ENCODE measurements at regions not wholly inside any gene's neighbourhood (a gene's known extent, or its start where the extent isn't known, plus 50 kb on each side); places are given as distances from the start of the nearest gene placed in this dataset.

- H3K27ac ChIP-seq (ENCODE audit: low read depth, low read length, poor library complexity, severe bottlenecking), result no peak overlapping the region
- no peaks in the 10 kb centered on the region for H3K36me3 ChIP-seq (ENCODE audit: insufficient read depth, low read length, poor library complexity, severe bottlenecking)
- TF ChIP-seq EZH2 (IDR thresholded peaks at IDR 0.05; ENCODE audit: borderline replicate concordance, low read depth, low read length, poor library complexity, severe bottlenecking), result no peak
- TF ChIP-seq, protein P1, sequence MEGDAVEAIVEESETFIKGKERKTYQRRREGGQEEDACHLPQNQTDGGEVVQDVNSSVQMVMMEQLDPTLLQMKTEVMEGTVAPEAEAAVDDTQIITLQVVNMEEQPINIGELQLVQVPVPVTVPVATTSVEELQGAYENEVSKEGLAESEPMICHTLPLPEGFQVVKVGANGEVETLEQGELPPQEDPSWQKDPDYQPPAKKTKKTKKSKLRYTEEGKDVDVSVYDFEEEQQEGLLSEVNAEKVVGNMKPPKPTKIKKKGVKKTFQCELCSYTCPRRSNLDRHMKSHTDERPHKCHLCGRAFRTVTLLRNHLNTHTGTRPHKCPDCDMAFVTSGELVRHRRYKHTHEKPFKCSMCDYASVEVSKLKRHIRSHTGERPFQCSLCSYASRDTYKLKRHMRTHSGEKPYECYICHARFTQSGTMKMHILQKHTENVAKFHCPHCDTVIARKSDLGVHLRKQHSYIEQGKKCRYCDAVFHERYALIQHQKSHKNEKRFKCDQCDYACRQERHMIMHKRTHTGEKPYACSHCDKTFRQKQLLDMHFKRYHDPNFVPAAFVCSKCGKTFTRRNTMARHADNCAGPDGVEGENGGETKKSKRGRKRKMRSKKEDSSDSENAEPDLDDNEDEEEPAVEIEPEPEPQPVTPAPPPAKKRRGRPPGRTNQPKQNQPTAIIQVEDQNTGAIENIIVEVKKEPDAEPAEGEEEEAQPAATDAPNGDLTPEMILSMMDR (conservative IDR thresholded peaks at IDR 0.05; ENCODE audit: low read depth, low read length), result no peak
- no peak for DNase-seq (ENCODE audit: low spot score)
- ChIA-PET POLR2A (ENCODE audit: low non-redundant PET) (no interaction called here), CTCF (no interaction called here)
- intact Hi-C loops (cut with micrococcal nuclease; ENCODE audit: unreplicated experiment), result no loop called here
- no peak overlapping the region for H3K4me3 ChIP-seq (ENCODE audit: low read depth, low read length, poor library complexity, severe bottlenecking)
- no peaks in the 10 kb centered on the region for H3K27me3 ChIP-seq (replicated peaks; ENCODE audit: insufficient read depth, low read depth, low read length, poor library complexity)
- no TSS peak for BruUV-seq (replicated peaks)
- no peaks in the 10 kb centered on the region for H3K4me1 ChIP-seq (ENCODE audit: insufficient read depth, low read length, poor library complexity, severe bottlenecking)
- H3K9me3 ChIP-seq (ENCODE audit: low read depth, low read length, poor library complexity, severe bottlenecking), result no peaks in the 10 kb centered on the region
Observed at GRCh38 chr18:30713299-30713698, 329.2 kb downstream of the DSC3 start.

DNA sequence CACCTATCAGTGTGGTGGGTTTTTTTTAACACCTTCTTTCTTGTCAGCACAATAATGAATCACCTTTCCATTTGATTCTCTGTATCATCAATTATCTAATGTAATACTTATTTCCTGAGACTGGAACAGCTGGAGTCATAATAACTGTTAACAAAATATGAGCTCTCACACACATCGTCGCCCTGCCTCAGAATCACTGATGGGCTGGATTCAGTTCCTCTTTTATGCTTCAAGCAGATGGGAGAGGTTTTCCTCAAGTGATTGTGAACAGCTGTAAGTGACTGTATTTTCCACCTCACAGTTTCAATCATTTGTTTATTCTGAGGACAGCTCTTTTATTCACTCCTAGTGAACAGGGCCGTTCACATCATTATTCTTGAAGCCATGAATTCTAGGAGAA lies 330.2 kb downstream of the DSC3 start:
- no peaks in the 10 kb centered on the region for H3K27me3 ChIP-seq (replicated peaks; ENCODE audit: insufficient read depth, low read depth, low read length, poor library complexity)
- H3K36me3 ChIP-seq (ENCODE audit: insufficient read depth, low read length, poor library complexity, severe bottlenecking), result no peaks in the 10 kb centered on the region
- no TSS peak for BruUV-seq (replicated peaks)
- intact Hi-C loops (cut with micrococcal nuclease; ENCODE audit: unreplicated experiment), result no loop called here
- H3K4me3 ChIP-seq (ENCODE audit: low read depth, low read length, poor library complexity, severe bottlenecking), result no peak overlapping the region
- no peak overlapping the region for H3K27ac ChIP-seq (ENCODE audit: low read depth, low read length, poor library complexity, severe bottlenecking)
- H3K4me1 ChIP-seq (ENCODE audit: insufficient read depth, low read length, poor library complexity, severe bottlenecking), result no peaks in the 10 kb centered on the region
- CTCF ChIA-PET, result no interaction called here
- no peaks in the 10 kb centered on the region for H3K9me3 ChIP-seq (ENCODE audit: low read depth, low read length, poor library complexity, severe bottlenecking)
- TF ChIP-seq, protein P1 (conservative IDR thresholded peaks at IDR 0.05; ENCODE audit: low read depth, low read length), result no peak
- no peak for TF ChIP-seq EZH2 (IDR thresholded peaks at IDR 0.05; ENCODE audit: borderline replicate concordance, low read depth, low read length, poor library complexity, severe bottlenecking)
- POLR2A ChIA-PET (ENCODE audit: low non-redundant PET), result no interaction called here
- no peak for DNase-seq (ENCODE audit: low spot score)

DNA sequence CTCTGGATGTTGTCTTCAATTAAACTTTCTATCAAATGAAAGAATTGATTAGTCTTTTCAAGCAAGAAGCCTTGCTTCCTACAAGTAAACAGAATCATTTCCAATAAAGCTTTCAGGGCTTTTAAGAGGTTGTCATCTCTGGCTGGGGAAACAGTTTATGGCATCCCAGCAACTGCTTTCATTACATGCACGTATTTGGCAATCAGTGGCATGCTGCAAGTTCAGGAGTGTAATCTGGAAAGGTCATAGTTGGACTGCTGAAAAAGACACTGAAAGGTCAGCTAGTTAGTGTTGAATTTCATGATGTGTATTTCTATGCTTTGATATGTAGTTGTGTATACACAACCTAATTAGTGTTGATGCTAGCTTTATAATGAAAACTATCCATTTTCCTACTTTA lies 332.9 kb downstream of the DSC3 start:
- Histone ChIP-seq H3K4me1 (ENCODE audit: insufficient read depth, low read length, poor library complexity, severe bottlenecking) (no peaks in the 10 kb centered on the region), H3K9me3 (ENCODE audit: low read depth, low read length, poor library complexity, severe bottlenecking) (no peaks in the 10 kb centered on the region), H3K27me3 (replicated peaks; ENCODE audit: insufficient read depth, low read depth, low read length, poor library complexity) (no peaks in the 10 kb centered on the region), H3K27ac (ENCODE audit: low read depth, low read length, poor library complexity, severe bottlenecking) (no peak overlapping the region), H3K36me3 (ENCODE audit: insufficient read depth, low read length, poor library complexity, severe bottlenecking) (no peaks in the 10 kb centered on the region), H3K4me3 (ENCODE audit: low read depth, low read length, poor library complexity, severe bottlenecking) (no peak overlapping the region)
- CTCF ChIA-PET, result no interaction called here
- POLR2A ChIA-PET (ENCODE audit: low non-redundant PET), result no interaction called here
- no peak for DNase-seq (ENCODE audit: low spot score)
- TF ChIP-seq, protein P1 (conservative IDR thresholded peaks at IDR 0.05; ENCODE audit: low read depth, low read length), result no peak
- no peak for TF ChIP-seq EZH2 (IDR thresholded peaks at IDR 0.05; ENCODE audit: borderline replicate concordance, low read depth, low read length, poor library complexity, severe bottlenecking)
- BruUV-seq (replicated peaks), result no TSS peak
- intact Hi-C loops (cut with micrococcal nuclease; ENCODE audit: unreplicated experiment), result no loop called here

All from A673 (cell line).